HT-29 (cell line): ENCODE measurements at regions not wholly inside any gene's neighbourhood (a gene's known extent, or its start where the extent isn't known, plus 50 kb on each side); places are given as distances from the start of the nearest gene placed in this dataset.
A peak's percentile ranks its signal among the peaks of the same experiment; 100 is the strongest.
"Not testable (repeated sequence)": the region's sequence is repeated elsewhere in the genome, so short reads cannot be mapped to it uniquely, and the experiment has no call there.

ENCODE experiments used
- DNase-seq: peaks from one replicate; pipeline ENCODE4 v3.0.0-alpha.2; 2015; ENCODE audit warnings: low spot score

DNA sequence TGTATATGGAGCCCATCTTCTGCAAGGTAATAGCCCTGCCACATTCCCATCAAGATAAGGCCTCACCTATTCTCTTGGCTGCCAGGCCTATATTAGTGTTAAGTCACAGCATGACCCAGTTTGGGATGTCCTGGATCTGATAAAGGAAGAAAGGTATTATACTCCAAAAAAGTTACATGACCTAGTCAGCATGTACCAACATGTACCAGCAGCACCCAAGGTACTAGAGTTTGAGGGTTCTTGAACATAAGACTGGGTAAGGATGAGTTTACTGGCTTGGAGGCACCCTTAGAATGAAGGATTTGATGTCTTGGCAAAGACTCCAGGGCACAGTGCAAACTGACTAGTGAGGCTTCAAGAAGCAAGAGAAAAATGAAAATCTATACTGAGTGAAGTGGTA, 232.5 kb downstream of the SQOR start:
- no peak for DNase-seq

DNA sequence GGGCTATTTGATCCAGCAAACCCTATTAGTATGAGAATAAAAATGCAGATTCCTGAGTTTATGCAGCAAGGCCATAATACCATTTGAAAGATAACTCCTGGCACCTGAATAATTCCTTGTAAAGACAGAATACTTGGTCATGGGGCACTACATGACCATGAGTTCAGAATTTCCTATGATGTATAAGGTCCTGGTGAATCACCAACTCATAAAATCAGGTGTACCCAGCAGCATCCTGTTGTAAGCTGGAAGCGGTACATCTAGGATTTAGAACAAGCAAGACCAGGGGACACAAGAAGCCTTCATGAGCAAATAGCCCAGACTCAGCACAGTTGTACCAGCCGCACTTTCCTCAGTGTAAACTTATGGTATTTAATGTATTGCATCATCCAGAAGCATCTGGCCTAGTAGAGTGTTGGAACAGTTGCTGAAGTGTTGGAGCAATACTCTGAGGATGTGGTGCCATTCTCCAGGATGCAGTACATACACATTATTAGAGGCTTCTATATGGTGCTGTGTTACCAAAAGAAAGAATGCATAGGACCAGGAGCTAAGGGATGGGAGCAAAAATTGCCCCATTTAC, 233.4 kb downstream of the SQOR start:
- DNase-seq = no peak

DNA sequence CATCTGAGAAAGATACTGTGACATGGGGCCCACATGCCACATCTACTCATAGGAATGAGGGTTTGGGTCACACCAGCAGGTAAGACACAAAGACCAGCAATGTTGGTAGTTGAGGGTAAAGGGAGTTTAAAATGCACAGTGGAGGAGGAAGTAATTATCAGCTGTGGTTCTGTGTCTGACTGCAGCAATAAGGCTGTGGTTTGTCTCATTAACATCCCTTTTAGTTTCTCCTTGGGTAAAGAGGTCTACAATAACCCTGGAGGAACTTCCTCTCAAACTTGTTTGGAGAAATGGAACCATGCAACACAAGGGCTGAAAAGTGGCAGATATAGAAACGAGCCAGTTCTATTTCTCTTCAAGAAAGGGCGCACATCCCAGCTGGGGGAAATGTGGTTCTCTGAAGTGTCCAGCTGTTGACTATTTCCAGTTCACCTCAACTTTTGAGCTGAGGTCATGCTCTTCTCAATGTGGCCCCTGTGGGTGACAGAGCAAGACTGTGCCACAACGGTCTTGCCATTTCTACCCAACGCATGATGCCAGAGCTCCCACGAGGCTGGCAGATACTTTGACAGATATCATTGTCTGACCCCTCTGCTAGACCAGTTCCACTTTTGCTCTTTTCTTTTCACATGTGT, 234.3 kb downstream of the SQOR start:
- DNase-seq = no peak

DNA sequence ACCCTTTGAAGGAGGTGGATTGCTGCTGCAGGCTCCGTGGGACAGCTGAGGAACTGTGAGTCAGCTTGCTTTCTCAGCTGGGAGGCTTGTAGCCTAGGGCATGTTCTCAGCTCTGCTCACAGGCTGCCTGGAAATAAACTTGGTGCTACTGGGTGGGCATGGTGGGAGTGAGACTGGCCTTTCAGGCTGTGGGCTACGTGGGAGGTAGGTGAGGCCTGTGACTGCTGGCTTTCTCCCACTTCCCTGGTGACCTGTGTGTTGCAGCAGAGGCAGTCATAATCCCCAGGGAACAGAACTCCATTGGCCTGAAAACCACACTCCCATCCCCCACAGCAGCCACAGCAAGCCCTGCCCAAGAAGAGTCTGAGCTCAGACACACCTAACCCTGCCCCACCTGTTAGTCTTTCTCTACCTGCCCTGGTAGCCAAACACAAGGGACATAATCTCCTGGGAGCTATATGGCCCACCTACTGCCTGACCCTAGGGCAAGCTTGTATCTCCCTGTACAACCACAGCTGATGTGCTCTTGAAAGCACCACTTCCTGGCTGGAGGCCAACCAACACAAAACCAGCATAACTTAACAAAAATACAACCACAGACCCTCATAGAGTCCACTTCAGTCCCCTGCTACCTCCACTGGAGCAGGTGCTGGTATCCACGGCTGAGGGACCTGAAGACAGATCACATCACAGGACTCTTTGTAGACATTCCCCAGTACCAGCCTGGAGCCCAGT, 236.5 kb downstream of the SQOR start:
- peak; percentile 25 for DNase-seq

DNA sequence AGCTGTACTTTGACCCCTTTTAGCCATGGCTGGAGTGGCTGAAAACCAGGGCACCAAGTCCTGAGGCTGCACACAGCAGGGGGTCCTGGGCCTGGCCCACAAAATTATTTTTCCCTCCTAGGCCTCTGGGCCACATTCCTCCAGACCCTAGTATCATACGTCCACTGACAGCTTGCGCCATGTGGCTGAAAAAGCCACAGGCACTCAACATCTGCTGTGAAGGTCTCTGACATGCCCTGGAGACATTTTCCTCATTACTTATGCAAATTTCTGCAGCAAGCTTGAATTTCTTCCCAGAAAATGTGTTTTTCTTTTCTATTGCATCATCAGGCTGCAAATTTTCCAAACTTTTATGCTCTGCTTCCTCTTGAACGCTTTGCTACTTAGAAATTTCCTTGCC, 239.0 kb downstream of the SQOR start:
- DNase-seq = no peak

DNA sequence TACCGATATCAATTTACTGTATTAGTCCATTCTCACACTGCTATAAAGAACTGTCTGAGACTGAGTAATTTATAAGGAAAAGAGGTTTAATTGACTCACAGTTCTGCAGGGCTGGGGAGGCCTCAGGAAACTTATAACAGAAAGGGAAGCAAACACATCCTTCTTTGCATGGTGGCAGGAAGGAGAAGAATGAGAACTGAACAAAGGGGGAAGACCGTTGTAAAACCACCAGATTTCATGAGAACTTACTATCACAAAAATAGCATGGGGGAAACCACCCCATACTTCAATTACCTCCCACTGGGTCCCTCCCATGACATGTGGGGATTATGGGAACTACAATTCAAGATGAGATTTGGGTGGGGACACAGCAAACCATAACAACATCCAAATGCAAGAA, 239.7 kb downstream of the SQOR start:
- DNase-seq = not testable (repeated sequence)

DNA sequence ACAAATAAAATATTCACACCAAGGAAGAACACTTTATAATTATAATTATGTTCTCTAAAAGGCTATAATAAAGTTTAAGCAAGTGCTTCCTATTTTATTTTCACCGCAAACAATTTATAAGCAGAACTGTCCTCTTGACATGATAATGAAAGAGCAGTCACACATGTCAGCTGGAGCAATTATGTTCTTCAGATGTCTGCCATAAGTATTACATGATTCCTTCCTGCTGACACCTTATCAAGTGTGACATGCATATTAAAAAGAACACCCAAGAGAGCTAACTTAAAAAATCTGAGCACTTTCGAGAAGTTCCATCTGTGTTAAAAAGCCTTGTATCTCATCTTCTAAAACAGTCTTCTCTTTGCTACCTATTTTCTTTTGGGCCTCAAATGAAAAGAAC, 249.5 kb downstream of the SQOR start:
- no peak for DNase-seq

DNA sequence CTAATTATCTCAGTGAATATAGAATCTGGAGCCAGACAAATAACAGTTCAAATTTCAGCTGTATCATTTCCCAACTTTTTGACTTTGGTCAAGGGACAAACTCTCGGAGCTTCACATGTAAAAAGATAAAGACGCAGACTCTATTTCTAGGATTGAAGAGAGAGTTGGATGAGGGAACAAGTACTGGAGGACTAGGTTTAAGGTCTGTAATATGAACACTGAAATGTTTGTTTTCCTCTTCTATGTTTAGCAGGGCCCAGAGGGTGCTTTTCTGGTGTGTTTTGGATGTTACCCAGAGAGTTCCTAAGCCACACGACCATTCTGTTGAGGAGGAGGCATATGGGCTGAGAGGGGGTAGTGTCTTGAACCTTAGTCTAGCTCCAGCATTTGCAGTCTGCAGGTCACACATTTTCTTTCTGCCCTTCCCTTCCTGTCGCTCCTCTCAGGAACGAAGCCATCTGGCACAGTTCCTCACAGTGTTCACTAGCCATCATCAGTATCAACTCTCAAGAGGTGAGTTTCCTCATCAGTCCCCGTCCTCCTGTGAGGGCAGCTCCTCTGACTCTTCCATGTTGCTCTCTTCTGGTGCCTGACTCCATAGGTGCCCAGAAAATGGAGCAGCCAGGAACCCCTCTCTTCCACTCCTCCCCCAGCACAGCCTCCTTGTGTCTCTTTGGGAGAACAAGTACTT, 250.1 kb downstream of the SQOR start:
- no peak for DNase-seq

DNA sequence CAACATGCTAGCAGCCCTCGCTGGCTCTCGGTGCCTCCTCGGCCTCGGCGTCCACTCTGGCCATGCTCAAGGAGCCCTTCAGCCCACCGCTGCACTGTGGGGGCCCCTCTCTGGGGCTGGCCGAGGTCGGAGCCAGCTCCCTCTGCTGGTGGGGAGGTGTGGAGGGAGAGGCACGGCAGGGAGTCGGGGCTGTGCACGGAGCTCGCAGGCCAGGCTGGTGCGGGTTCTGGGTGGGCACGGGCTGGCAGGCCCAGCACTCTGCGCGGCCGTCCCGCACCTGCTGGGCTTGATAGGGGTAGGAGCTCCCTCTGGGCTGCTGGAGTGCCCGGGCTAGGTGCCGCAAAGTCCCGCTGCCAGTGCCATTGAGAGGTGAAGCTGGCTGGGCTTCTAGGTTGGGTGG, 251.0 kb downstream of the SQOR start:
- DNase-seq = no peak

DNA sequence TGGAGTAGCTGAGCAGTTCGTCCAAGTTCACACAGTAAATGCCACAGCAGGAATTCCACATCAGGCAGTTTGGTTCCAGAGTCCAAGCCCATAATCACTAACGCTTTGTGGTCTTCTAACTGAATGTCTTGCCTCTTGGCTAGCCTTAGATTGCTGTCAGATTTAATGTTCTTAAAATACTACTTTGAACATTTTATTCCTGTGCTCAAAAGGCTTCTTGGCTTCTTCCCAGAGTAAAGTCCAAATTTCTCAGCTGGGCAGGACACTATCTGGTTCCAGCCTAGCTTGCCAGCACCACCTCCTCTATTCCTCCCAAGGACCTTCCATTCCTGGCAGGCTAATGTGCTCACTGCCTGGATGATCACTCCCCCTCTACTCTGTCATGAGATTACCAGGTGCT, 256.9 kb downstream of the SQOR start:
- DNase-seq = peak; percentile 28

DNA sequence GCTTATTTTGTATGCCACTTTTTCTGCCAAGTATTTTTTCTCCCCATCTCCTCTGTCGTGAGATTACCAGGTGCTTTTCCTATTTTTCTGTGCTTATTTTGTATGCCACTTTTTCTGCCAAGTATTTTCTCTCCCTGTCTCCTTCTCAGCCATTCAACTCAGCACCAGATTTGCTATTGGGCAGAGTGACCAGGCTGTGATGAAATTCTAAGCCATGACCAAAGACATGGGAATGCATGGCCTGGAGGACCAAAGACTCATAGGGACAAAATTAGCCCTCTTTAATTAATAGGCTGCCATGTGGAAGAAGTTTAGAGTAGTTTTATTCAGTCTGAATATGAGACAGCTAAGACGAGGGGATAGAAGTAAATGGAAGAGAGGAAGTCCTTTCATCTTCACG, 257.4 kb downstream of the SQOR start:
- no peak for DNase-seq

DNA sequence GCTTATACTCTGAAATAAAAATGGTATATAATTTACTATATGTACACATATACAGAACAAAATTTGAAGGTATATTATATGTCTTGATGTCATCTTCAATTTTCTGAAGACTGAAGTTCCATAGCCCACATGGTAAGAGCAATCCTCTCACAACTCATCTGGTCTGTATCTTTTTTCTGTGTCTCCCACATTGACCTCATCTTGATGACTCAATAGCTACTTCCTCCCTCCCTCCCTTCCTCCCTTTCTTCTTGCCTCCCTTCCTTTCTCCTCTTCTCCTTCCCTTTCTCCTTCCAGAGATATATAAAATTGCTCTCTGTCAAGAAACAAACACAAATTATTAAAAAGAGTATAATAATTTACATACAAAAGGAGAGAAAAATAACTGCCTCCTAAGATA, 268.5 kb downstream of the SQOR start:
- no peak for DNase-seq

DNA sequence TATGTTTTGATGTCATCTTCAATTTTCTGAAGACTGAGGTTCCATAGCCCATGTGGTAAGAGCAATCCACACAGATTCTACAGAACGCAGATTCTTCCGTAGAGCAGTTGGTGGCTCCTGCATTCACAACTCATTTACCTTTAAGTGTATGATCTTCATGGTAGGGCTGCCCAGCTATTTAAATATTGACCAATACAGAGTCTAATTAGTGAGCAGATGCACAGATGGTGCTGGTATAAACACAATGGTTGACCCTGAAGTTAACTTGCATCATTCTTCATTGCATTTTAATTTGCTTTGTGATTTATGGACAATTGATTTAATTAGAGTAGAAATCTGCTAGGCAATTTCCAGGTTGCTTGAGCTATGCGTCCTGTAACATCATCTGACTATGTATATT, 269.2 kb downstream of the SQOR start:
- no peak for DNase-seq

DNA sequence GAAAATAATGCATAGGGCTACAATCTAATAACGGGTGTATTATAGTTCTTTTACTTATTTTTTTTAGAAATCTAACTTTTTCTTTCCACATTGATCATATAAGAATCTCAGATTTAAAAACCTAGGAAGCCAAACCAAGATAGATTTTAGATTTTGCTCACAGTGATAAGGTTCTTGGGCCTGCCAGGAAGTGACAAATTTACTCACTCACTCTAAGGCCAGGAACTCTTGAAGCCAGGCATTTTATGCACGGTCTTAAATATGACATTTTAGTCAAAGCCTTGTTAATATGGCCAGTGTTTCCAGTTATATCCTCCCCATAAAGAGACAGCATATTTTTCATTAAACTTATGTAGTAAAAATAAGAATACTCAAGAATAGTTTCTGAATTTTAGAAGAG, 271.4 kb downstream of the SQOR start:
- no peak for DNase-seq

DNA sequence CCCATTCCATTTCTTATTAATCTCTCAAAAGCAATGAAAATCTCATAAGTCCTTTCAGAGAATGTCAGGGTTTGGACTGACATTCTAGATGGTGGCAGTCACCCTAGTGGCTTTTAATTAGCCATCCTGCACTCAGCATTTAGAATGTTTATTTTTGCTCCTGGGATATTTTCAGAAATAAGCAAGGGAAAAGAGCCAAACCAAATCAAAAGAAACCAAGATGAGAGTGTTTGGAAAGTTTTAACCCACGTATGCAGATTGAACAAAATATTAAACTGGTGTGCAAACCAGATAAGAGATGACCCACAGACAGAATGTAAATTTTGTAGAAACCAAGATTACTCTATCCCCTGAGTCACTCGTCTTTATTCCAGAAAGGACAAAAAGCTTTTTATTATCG, 275.8 kb downstream of the SQOR start:
- no peak for DNase-seq

DNA sequence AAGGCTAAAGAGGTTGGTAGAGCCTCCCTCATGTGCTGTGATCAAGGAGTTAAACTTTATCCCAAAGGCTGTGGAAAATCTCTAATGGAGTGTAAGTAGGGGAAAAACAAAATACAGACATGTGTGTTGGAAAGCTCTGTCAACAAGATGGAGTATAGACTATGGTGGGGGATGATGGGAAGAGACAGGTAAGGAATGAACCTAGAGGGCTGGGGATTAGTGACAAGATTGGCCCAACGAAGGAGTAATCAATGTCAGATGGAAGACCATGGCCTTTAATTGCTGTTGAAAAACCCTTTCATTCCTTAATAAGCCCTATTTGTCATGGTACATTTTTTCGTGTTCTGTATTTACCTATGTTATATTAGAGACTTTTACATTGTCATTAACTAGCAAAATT, 278.6 kb downstream of the SQOR start:
- no peak for DNase-seq

DNA sequence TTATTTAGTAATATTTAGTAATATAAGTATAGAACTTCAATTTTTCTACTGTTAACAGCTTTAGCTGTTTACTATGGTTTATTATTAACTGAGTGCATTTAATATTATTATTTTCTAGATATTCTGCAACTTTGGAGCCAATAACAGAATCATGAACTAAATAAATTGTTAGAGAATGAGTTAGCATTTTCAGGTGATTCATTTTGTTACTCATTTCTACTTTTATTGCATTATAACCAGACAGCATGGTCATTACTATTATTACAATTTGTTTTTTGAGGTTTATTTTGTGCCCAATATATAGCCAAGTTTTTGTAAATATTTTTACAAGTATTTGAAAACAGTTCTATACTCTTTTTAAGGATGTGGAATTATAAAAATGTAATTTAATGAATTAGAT, 279.6 kb downstream of the SQOR start:
- no peak for DNase-seq

DNA sequence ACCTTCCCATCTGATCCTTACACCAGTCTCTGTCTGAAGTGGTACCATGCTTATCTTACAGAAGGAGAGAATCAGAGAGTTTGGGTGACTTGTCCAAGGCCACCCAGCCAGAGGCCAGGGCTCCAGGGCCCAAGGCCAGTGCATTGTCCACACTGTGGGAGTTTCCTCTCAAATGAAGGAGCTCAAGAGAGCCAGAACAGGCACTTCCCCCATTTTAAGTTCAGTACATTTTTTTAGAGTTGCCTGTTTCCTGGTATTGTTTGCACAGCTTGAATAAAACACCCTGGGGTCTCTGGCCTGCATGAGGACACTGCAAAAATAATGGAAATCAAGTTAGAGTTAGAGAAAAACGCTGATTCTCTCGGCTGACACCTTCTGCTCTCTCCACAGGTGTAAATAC, 284.0 kb downstream of the SQOR start:
- no peak for DNase-seq

DNA sequence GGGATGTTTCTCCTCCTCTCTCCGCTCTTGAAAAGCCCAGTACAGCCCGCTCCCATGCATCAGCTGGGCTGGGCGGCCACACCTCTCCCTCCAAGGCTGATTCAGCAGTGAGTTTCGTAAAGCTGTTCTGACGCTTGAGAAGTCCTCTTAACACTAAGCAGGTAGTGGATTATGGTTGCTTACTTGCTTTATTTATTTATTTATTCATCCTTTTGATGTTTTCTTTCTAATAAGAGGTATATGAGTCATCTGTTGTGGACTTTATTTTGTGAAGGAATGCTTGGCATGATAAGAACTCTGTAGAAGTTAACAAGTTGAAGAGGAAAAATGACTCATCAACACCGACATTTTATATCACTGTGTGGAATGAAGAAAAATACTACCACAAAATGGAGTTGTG, 285.0 kb downstream of the SQOR start:
- peak; percentile 47 for DNase-seq

DNA sequence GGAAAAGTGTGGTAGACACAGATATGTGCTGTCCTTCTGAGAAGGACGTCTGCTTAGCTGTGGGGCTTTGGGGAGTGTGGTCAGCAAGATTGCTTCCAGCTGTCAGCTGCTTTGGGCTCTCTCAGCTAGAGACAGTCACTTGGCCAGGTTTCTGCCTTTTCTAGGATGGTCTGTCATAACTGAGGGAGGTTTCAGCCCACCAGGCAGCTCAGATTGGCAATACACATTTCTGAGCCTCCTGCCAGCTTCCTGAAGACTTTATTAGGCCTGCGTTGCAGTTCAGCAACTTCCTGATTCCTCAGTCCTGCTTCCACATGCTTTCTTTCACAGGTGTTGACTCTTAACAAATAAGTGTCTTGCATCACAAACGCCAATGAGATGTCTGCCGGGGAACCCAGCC, 286.5 kb downstream of the SQOR start:
- DNase-seq = peak; percentile 35

DNA sequence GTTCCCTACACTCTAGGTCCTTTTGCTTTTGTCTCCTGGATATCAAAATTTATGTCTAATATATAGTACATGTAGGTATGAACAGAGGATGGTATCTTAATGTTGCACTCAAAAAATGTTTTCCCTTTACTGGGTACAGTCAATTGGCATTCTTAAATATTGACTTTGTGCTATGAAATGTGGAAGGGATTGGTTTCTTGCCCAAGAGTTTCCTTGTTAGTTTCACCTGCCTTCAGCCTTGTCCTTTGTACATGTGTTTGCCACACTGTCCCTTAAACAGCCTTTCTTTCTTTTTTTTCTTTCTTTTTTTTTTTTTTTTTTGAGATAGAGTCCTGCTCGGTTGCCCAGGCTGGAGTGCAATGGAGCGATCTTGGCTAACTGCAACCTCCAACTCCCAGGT, 287.1 kb downstream of the SQOR start:
- DNase-seq = no peak

DNA sequence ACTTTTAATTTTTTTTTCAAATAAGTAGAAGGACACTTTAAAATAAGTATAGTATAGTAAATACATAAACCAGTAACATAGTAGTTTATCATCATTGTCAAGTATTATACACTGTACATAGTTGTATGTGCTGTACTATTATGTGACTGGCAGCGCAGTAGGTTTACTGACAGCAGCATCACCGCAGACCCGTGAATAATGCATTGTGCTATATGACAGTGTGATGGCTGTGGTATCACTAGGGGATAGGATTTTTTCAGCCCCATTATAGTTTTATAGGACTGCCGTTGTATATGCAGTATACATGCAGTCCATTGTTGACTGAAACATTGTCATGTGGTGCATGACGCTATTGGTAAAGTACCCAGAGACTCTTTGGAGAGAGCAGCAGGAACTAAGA, 306.5 kb downstream of the SQOR start:
- DNase-seq = no peak

DNA sequence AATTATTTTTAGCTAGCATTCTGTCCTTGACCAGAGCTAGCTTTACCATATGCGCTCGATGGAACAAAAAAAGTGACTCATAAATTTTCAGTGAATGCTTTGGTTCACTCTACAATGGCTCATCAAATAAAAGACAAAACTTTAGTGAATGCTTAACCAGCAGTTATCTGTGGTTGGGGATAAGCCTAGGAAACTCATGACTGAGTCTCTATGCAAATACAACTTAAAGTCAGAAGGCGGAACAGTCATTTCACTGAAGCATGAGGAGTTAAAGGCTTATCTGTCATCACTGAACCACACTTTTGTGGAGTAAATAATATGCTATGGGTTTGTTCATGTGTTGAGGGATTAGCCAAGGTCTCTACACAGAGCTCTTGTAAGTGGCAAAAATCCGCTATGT, 308.4 kb downstream of the SQOR start:
- no peak for DNase-seq
